Stimulated activated CD8-positive, alpha-beta memory T cell treated with anti-CD3 and anti-CD28 coated beads, Interleukin-7, amount 100 ng/mL, for 1 hour (primary cell): ENCODE measurements at regions not wholly inside any gene's neighbourhood (a gene's known extent, or its start where the extent isn't known, plus 50 kb on each side); places are given as distances from the start of the nearest gene placed in this dataset.
"Not testable (repeated sequence)": the region's sequence is repeated elsewhere in the genome, so short reads cannot be mapped to it uniquely, and the experiment has no call there.

Source experiments
- DNase-seq, 2 donors: peaks; one replicate each; pipeline ENCODE4 v3.0.0-alpha.2; 2020; ENCODE audit warnings: low read depth in 2 of 2

- DNase-seq: no peak
Measured at GRCh38 chr6:4503700-4504099, 272.5 kb upstream of the CDYL start.

- no peak for DNase-seq
Measured at GRCh38 chr6:4496284-4496683, 279.9 kb upstream of the CDYL start.

GRCh38 chr6:4491501-4492260 is 284.5 kb upstream of the CDYL start:
- no peak for DNase-seq

- no peak for DNase-seq
Measured at GRCh38 chr6:4489538-4489937, 286.7 kb upstream of the CDYL start.

GRCh38 chr6:4488389-4488788 is 287.8 kb upstream of the CDYL start:
- DNase-seq: no peak

- DNase-seq: no peak
Measured at GRCh38 chr6:4487538-4487937, 288.7 kb upstream of the CDYL start.

GRCh38 chr6:4486568-4487315 is 289.5 kb upstream of the CDYL start:
- no peak for DNase-seq

- DNase-seq: no peak
Measured at GRCh38 chr6:4485735-4486134, 290.5 kb upstream of the CDYL start.

- DNase-seq: no peak
Measured at GRCh38 chr6:4482461-4482860, 293.7 kb upstream of the CDYL start.

GRCh38 chr6:4480788-4481735 is 295.1 kb upstream of the CDYL start:
- DNase-seq: no peak

- DNase-seq: no peak
Measured at GRCh38 chr6:4478098-4478497, 298.1 kb upstream of the CDYL start.

- DNase-seq: no peak
Measured at GRCh38 chr6:4474810-4475209, 301.4 kb upstream of the CDYL start.

- DNase-seq: no peak
Measured at GRCh38 chr6:4472969-4473642, 303.1 kb upstream of the CDYL start.

- no peak for DNase-seq
Measured at GRCh38 chr6:4472222-4472621, 304.0 kb upstream of the CDYL start.

- not testable (repeated sequence) for DNase-seq
Measured at GRCh38 chr6:4471515-4471914, 304.7 kb upstream of the CDYL start.

GRCh38 chr6:4470698-4471210 is 305.4 kb upstream of the CDYL start:
- no peak for DNase-seq

- no peak for DNase-seq
Measured at GRCh38 chr6:4466769-4467480, 309.3 kb upstream of the CDYL start.

- no peak for DNase-seq
Measured at GRCh38 chr6:4466261-4466660, 309.9 kb upstream of the CDYL start.

GRCh38 chr6:4464638-4465037 is 311.6 kb upstream of the CDYL start:
- DNase-seq: no peak

- no peak for DNase-seq
Measured at GRCh38 chr6:4463236-4463635, 313.0 kb upstream of the CDYL start.
